ENCODE measurements at regions not wholly inside any gene's neighbourhood (a gene's known extent, or its start where the extent isn't known, plus 50 kb on each side); places are given as distances from the start of the nearest gene placed in this dataset.

- DNase-seq (ENCODE audit: low spot score): no peak
- H3K4me3 ChIP-seq (ENCODE audit: low read length in 2 of 2): no peak overlapping the region
- no peak overlapping the region for H2AK5ac ChIP-seq (ENCODE audit: low read depth, low read length)
- no peaks in the 10 kb centered on the region for H3K27me3 ChIP-seq (ENCODE audit: control insufficient read depth in 3 of 3, insufficient read depth in 3 of 3, low read depth in 1 of 3, low read length in 3 of 3)
- no peaks in the 10 kb centered on the region for H3K79me1 ChIP-seq (ENCODE audit: low read depth, low read length)
- WGBS, 2 donors (ENCODE audit: extremely low coverage in 2 of 2, insufficient read length in 2 of 2, insufficient replicate concordance in 1 of 2): no CpG with 5 or more reads among the region's 6 CpGs
- no peak overlapping the region for H4K8ac ChIP-seq (ENCODE audit: low read depth, low read length)
- no peak overlapping the region for H2BK15ac ChIP-seq (ENCODE audit: low read length)
- no peak overlapping the region for H3K18ac ChIP-seq (ENCODE audit: low read length)
- no peak overlapping the region for H3K27ac ChIP-seq (replicated peaks; ENCODE audit: low read length)
- no peak overlapping the region for H2BK5ac ChIP-seq (ENCODE audit: low read length)
- H3K9ac ChIP-seq (ENCODE audit: low read depth, low read length, poor library complexity): no peak overlapping the region
- no peak overlapping the region for H2AFZ ChIP-seq (ENCODE audit: low read length)
- no peaks in the 10 kb centered on the region for H3K36me3 ChIP-seq (replicated peaks in 1 of 2; ENCODE audit: control insufficient read depth in 2 of 2, insufficient read depth in 2 of 2, low read length in 2 of 2)
- H3K14ac ChIP-seq (ENCODE audit: low read length): no peak overlapping the region
- no peaks in the 10 kb centered on the region for H3K4me1 ChIP-seq (ENCODE audit: control insufficient read depth in 2 of 2, insufficient read depth in 1 of 2, low read depth in 1 of 2, low read length in 2 of 2)
- no peak overlapping the region for H4K91ac ChIP-seq (ENCODE audit: low read depth, low read length, poor library complexity)
- no peaks in the 10 kb centered on the region for H3K9me3 ChIP-seq (replicated peaks in 1 of 2; ENCODE audit: control insufficient read depth in 2 of 2, insufficient read depth in 1 of 2, low read depth in 1 of 2, low read length in 2 of 2)
- H3K4me2 ChIP-seq (ENCODE audit: insufficient read depth, low read length, poor library complexity, severe bottlenecking): no peak overlapping the region
- no peak overlapping the region for H3K23ac ChIP-seq (ENCODE audit: low read depth, low read length, poor library complexity)
- H3K4ac ChIP-seq (ENCODE audit: low read length): no peak overlapping the region
- no peak overlapping the region for H2BK12ac ChIP-seq (ENCODE audit: low read length)
- H2BK120ac ChIP-seq (ENCODE audit: low read depth, low read length): no peak overlapping the region
Observed at GRCh38 chr10:57897611-57898010, 370.1 kb downstream of the IPMK start.

GRCh38 chr10:57894361-57894760 lies 373.3 kb downstream of the IPMK start:
- no peak overlapping the region for H3K14ac ChIP-seq (ENCODE audit: low read length)
- H3K27me3 ChIP-seq (ENCODE audit: control insufficient read depth in 3 of 3, insufficient read depth in 3 of 3, low read depth in 1 of 3, low read length in 3 of 3): no peaks in the 10 kb centered on the region
- H2AK5ac ChIP-seq (ENCODE audit: low read depth, low read length): no peak overlapping the region
- no peaks in the 10 kb centered on the region for H3K4me1 ChIP-seq (ENCODE audit: control insufficient read depth in 2 of 2, insufficient read depth in 1 of 2, low read depth in 1 of 2, low read length in 2 of 2)
- no peak overlapping the region for H3K23ac ChIP-seq (ENCODE audit: low read depth, low read length, poor library complexity)
- H4K8ac ChIP-seq (ENCODE audit: low read depth, low read length): no peak overlapping the region
- no peak overlapping the region for H3K18ac ChIP-seq (ENCODE audit: low read length)
- no peak overlapping the region for H4K91ac ChIP-seq (ENCODE audit: low read depth, low read length, poor library complexity)
- H2BK12ac ChIP-seq (ENCODE audit: low read length): no peak overlapping the region
- H3K9ac ChIP-seq (ENCODE audit: low read depth, low read length, poor library complexity): no peak overlapping the region
- no peak overlapping the region for H2BK120ac ChIP-seq (ENCODE audit: low read depth, low read length)
- no peak overlapping the region for H3K4ac ChIP-seq (ENCODE audit: low read length)
- H3K27ac ChIP-seq (replicated peaks; ENCODE audit: low read length): no peak overlapping the region
- no peak overlapping the region for H2BK5ac ChIP-seq (ENCODE audit: low read length)
- no peaks in the 10 kb centered on the region for H3K36me3 ChIP-seq (replicated peaks in 1 of 2; ENCODE audit: control insufficient read depth in 2 of 2, insufficient read depth in 2 of 2, low read length in 2 of 2)
- H2AFZ ChIP-seq (ENCODE audit: low read length): no peak overlapping the region
- no peak overlapping the region for H2BK15ac ChIP-seq (ENCODE audit: low read length)
- H3K79me1 ChIP-seq (ENCODE audit: low read depth, low read length): no peaks in the 10 kb centered on the region
- no peak overlapping the region for H3K4me3 ChIP-seq (ENCODE audit: low read length in 2 of 2)
- no peak for DNase-seq (ENCODE audit: low spot score)
- no peaks in the 10 kb centered on the region for H3K9me3 ChIP-seq (replicated peaks in 1 of 2; ENCODE audit: control insufficient read depth in 2 of 2, insufficient read depth in 1 of 2, low read depth in 1 of 2, low read length in 2 of 2)
- no peak overlapping the region for H3K4me2 ChIP-seq (ENCODE audit: insufficient read depth, low read length, poor library complexity, severe bottlenecking)

- Histone ChIP-seq H2AFZ (ENCODE audit: low read length) (no peak overlapping the region), H4K8ac (ENCODE audit: low read depth, low read length) (no peak overlapping the region), H3K27ac (replicated peaks; ENCODE audit: low read length) (no peak overlapping the region), H2BK15ac (ENCODE audit: low read length) (no peak overlapping the region), H3K23ac (ENCODE audit: low read depth, low read length, poor library complexity) (no peak overlapping the region), H3K9me3 (replicated peaks in 1 of 2; ENCODE audit: control insufficient read depth in 2 of 2, insufficient read depth in 1 of 2, low read depth in 1 of 2, low read length in 2 of 2) (no peaks in the 10 kb centered on the region), H3K4me2 (ENCODE audit: insufficient read depth, low read length, poor library complexity, severe bottlenecking) (no peak overlapping the region), H3K79me1 (ENCODE audit: low read depth, low read length) (no peaks in the 10 kb centered on the region), H3K4me1 (ENCODE audit: control insufficient read depth in 2 of 2, insufficient read depth in 1 of 2, low read depth in 1 of 2, low read length in 2 of 2) (no peaks in the 10 kb centered on the region), H2BK12ac (ENCODE audit: low read length) (no peak overlapping the region), H2BK5ac (ENCODE audit: low read length) (no peak overlapping the region), H2AK5ac (ENCODE audit: low read depth, low read length) (no peak overlapping the region), H3K9ac (ENCODE audit: low read depth, low read length, poor library complexity) (no peak overlapping the region), H3K36me3 (replicated peaks in 1 of 2; ENCODE audit: control insufficient read depth in 2 of 2, insufficient read depth in 2 of 2, low read length in 2 of 2) (no peaks in the 10 kb centered on the region), H4K91ac (ENCODE audit: low read depth, low read length, poor library complexity) (no peak overlapping the region), H3K18ac (ENCODE audit: low read length) (no peak overlapping the region), H3K4me3 (ENCODE audit: low read length in 2 of 2) (no peak overlapping the region), H3K14ac (ENCODE audit: low read length) (no peak overlapping the region), H3K27me3 (ENCODE audit: control insufficient read depth in 3 of 3, insufficient read depth in 3 of 3, low read depth in 1 of 3, low read length in 3 of 3) (no peaks in the 10 kb centered on the region), H2BK120ac (ENCODE audit: low read depth, low read length) (no peak overlapping the region), H3K4ac (ENCODE audit: low read length) (no peak overlapping the region)
- no peak for DNase-seq (ENCODE audit: low spot score)
- no CpG with 5 or more reads among the region's 7 CpGs for WGBS, 2 donors (ENCODE audit: extremely low coverage in 2 of 2, insufficient read length in 2 of 2, insufficient replicate concordance in 1 of 2)
Observed at GRCh38 chr10:57891201-57892006, 376.3 kb downstream of the IPMK start.

- no peak for DNase-seq (ENCODE audit: low spot score)
- Histone ChIP-seq H3K4me3 (ENCODE audit: low read length in 2 of 2) (no peak overlapping the region), H2BK120ac (ENCODE audit: low read depth, low read length) (no peak overlapping the region), H3K79me1 (ENCODE audit: low read depth, low read length) (no peaks in the 10 kb centered on the region), H3K18ac (ENCODE audit: low read length) (no peak overlapping the region), H3K27ac (replicated peaks; ENCODE audit: low read length) (no peak overlapping the region), H3K27me3 (ENCODE audit: control insufficient read depth in 3 of 3, insufficient read depth in 3 of 3, low read depth in 1 of 3, low read length in 3 of 3) (no peaks in the 10 kb centered on the region), H4K91ac (ENCODE audit: low read depth, low read length, poor library complexity) (no peak overlapping the region), H3K9me3 (replicated peaks in 1 of 2; ENCODE audit: control insufficient read depth in 2 of 2, insufficient read depth in 1 of 2, low read depth in 1 of 2, low read length in 2 of 2) (no peaks in the 10 kb centered on the region), H4K8ac (ENCODE audit: low read depth, low read length) (no peak overlapping the region), H3K4me1 (ENCODE audit: control insufficient read depth in 2 of 2, insufficient read depth in 1 of 2, low read depth in 1 of 2, low read length in 2 of 2) (no peaks in the 10 kb centered on the region), H2BK15ac (ENCODE audit: low read length) (no peak overlapping the region), H2AFZ (ENCODE audit: low read length) (no peak overlapping the region), H3K4me2 (ENCODE audit: insufficient read depth, low read length, poor library complexity, severe bottlenecking) (no peak overlapping the region), H2AK5ac (ENCODE audit: low read depth, low read length) (no peak overlapping the region), H3K23ac (ENCODE audit: low read depth, low read length, poor library complexity) (no peak overlapping the region), H3K4ac (ENCODE audit: low read length) (no peak overlapping the region), H3K14ac (ENCODE audit: low read length) (no peak overlapping the region), H3K36me3 (replicated peaks in 1 of 2; ENCODE audit: control insufficient read depth in 2 of 2, insufficient read depth in 2 of 2, low read length in 2 of 2) (no peaks in the 10 kb centered on the region), H3K9ac (ENCODE audit: low read depth, low read length, poor library complexity) (no peak overlapping the region), H2BK12ac (ENCODE audit: low read length) (no peak overlapping the region), H2BK5ac (ENCODE audit: low read length) (no peak overlapping the region)
- no CpG with 5 or more reads among the region's 5 CpGs for WGBS, 2 donors (ENCODE audit: extremely low coverage in 2 of 2, insufficient read length in 2 of 2, insufficient replicate concordance in 1 of 2)
Observed at GRCh38 chr10:57890691-57891090, 377.0 kb downstream of the IPMK start.
